SK-N-SH (cell line): ENCODE measurements at regions not wholly inside any gene's neighbourhood (a gene's known extent, or its start where the extent isn't known, plus 50 kb on each side); places are given as distances from the start of the nearest gene placed in this dataset.

Source experiments
- CTCF ChIA-PET: fragments of 300-600, 350-600 bp; formaldehyde crosslinking; extraction: SDS; loops from one replicate; lab custom pipeline; 2021; lab: Yijun Ruan, JAX
- POLR2A ChIA-PET: fragments of 350-600 bp; sonication (Branson Sonifier 250); formaldehyde crosslinking; extraction: SDS; loops from one replicate; lab custom pipeline; 2020; ENCODE audit warnings: antibody characterized with exemption, inconsistent platforms; lab: Yijun Ruan, JAX
- DNase-seq: peaks from one replicate; pipeline ENCODE4 v3.0.0; 2012
- H2AFZ ChIP-seq: fragments of 200-600 bp; sonication (generic); 2 replicates; pipeline ENCODE4 v1.8.1; 2016; ENCODE audit warnings: antibody characterized with exemption, mild to moderate bottlenecking, low read depth
- H3F3A ChIP-seq: fragments of 200-600 bp; sonication (generic); replicated peaks from 2 replicates; pipeline ENCODE3; 2016; ENCODE audit warnings: antibody characterized with exemption, mild to moderate bottlenecking; ENCODE audit not compliant: insufficient read depth
- H3K27ac ChIP-seq, 2 experiments: fragments of 200-500 bp in 1 of 2; fragments of 200-600 bp in 1 of 2; sonication (Bioruptor generic) in 1 of 2; sonication (generic), shearing (Covaris generic) in 1 of 2; 2 replicates each; pipeline versions ENCODE4 v1.5.1 to v1.6.1; 2014 to 2016; ENCODE audit warnings: low read depth in 2 of 2, inconsistent platforms in 1 of 2, low read length in 1 of 2, mild to moderate bottlenecking in 1 of 2, mixed read lengths in 1 of 2
- H3K27me3 ChIP-seq: fragments of 200-600 bp; sonication (generic), shearing (Covaris generic); 2 replicates; pipeline ENCODE4 v1.6.1; 2016; ENCODE audit warnings: mixed run types; ENCODE audit not compliant: insufficient read depth
- H3K36me3 ChIP-seq, 2 experiments: fragments of 200-500 bp in 1 of 2; fragments of 200-600 bp in 1 of 2; sonication (Bioruptor generic) in 1 of 2; sonication (generic) in 1 of 2; replicated peaks in 1 of 2; 2 replicates each; pipeline versions ENCODE3 to v1.5.1; 2014 to 2016; ENCODE audit warnings: low read length in 1 of 2, mild to moderate bottlenecking in 1 of 2; ENCODE audit not compliant: insufficient read depth in 2 of 2, control insufficient read depth in 1 of 2
- H3K4me1 ChIP-seq, 2 experiments: fragments of 200-500 bp in 1 of 2; fragments of 200-600 bp in 1 of 2; sonication (Bioruptor generic) in 1 of 2; sonication (generic), shearing (Covaris generic) in 1 of 2; 2 replicates each; pipeline versions ENCODE4 v1.5.1 to v1.6.1; 2014 to 2016; ENCODE audit warnings: low read depth in 1 of 2, low read length in 1 of 2, mixed run types in 1 of 2; ENCODE audit not compliant: insufficient read depth in 2 of 2, control insufficient read depth in 1 of 2
- H3K4me2 ChIP-seq: fragments of 200-600 bp; sonication (generic), shearing (Covaris generic); 2 replicates; pipeline ENCODE4 v1.6.1; 2017; ENCODE audit warnings: mixed run types
- H3K4me3 ChIP-seq, 2 experiments: fragments of 200-500 bp in 1 of 2; fragments of 200-600 bp in 1 of 2; sonication (Bioruptor generic) in 1 of 2; sonication (generic), shearing (Covaris generic) in 1 of 2; 2 replicates each; pipeline versions ENCODE4 v1.5.1 to v1.8.1; 2014 to 2016; ENCODE audit warnings: low read depth in 2 of 2, inconsistent platforms in 1 of 2, low read length in 1 of 2, mild to moderate bottlenecking in 1 of 2, mixed read lengths in 1 of 2, moderate library complexity in 1 of 2
- H3K79me2 ChIP-seq: fragments of 200-600 bp; sonication (generic); 2 replicates; pipeline ENCODE4 v1.8.1; 2017; ENCODE audit warnings: mild to moderate bottlenecking; ENCODE audit not compliant: insufficient read depth
- H3K9ac ChIP-seq: fragments of 200-600 bp; sonication (generic); 2 replicates; pipeline ENCODE4 v1.6.1; 2017; ENCODE audit warnings: mixed run types
- H3K9me2 ChIP-seq: fragments of 200-600 bp; sonication (generic); 2 replicates; pipeline ENCODE4 v1.6.1; 2017; ENCODE audit warnings: mixed run types
- H3K9me3 ChIP-seq: fragments of 200-600 bp; sonication (generic); 2 replicates; pipeline ENCODE4 v1.6.1; 2017; ENCODE audit warnings: mixed run types, mild to moderate bottlenecking, moderate library complexity
- H4K20me1 ChIP-seq: fragments of 200-600 bp; sonication (generic); 2 replicates; pipeline ENCODE4 v1.6.1; 2017; ENCODE audit warnings: mild to moderate bottlenecking, mixed run types; ENCODE audit not compliant: insufficient read depth
- ELF1 ChIP-seq: IDR thresholded peaks from 2 replicates; pipeline ENCODE4 v1.4.0; 2012
- FOSL2 ChIP-seq: IDR thresholded peaks from 2 replicates; pipeline ENCODE4 v1.4.0; 2012; ENCODE audit warnings: low read depth, mild to moderate bottlenecking, moderate library complexity, borderline replicate concordance
- GABPA ChIP-seq: IDR thresholded peaks from 2 replicates; pipeline ENCODE4 v1.4.0; 2012; ENCODE audit warnings: low read depth, mild to moderate bottlenecking
- GATA2 ChIP-seq: sonication (generic); formaldehyde crosslinking; IDR thresholded peaks from 2 replicates; pipeline ENCODE4 v1.5.0; 2020; ENCODE audit warnings: mild to moderate bottlenecking, missing genetic modification reagents
- JUND ChIP-seq: IDR thresholded peaks from 2 replicates; pipeline ENCODE4 v1.4.0; 2012
- MEF2A ChIP-seq: IDR thresholded peaks from 2 replicates; pipeline ENCODE4 v1.4.0; 2012; ENCODE audit warnings: low read depth, borderline replicate concordance
- MXI1 ChIP-seq: IDR thresholded peaks from 2 replicates; pipeline ENCODE4 v1.6.1; 2012; ENCODE audit warnings: mild to moderate bottlenecking, low read depth, low read length, improper control_type of control experiment
- NFIC ChIP-seq: IDR thresholded peaks from 2 replicates; pipeline ENCODE4 v1.4.0; 2012; ENCODE audit warnings: borderline replicate concordance
- NRF1 ChIP-seq: IDR thresholded peaks from 2 replicates; pipeline ENCODE4 v1.6.1; 2012; ENCODE audit warnings: low read depth, mild to moderate bottlenecking, low read length
- POLR2AphosphoS5 ChIP-seq: IDR thresholded peaks from 2 replicates; pipeline ENCODE4 v1.6.1; 2012; ENCODE audit warnings: low read depth, low read length
- RCOR1 ChIP-seq: fragments of 150-350 bp; IDR thresholded peaks from 2 replicates; pipeline ENCODE4 v1.6.1; 2017; ENCODE audit warnings: antibody characterized with exemption, low read length
- RFX5 ChIP-seq: IDR thresholded peaks from 2 replicates; pipeline ENCODE4 v1.6.1; 2012; ENCODE audit warnings: mild to moderate bottlenecking, improper control_type of control experiment, low read length
- RXRA ChIP-seq: IDR thresholded peaks from 2 replicates; pipeline ENCODE4 v1.4.0; 2012; ENCODE audit warnings: low read depth, mild to moderate bottlenecking, borderline replicate concordance
- SMC3 ChIP-seq: IDR thresholded peaks from 2 replicates; pipeline ENCODE4 v1.6.1; 2012; ENCODE audit warnings: low read depth, low read length, improper control_type of control experiment
- YY1 ChIP-seq: IDR thresholded peaks from 2 replicates; pipeline ENCODE4 v1.4.0; 2012; ENCODE audit warnings: low read depth, mild to moderate bottlenecking
- WGBS: methylation state at CpG from one replicate; pipeline ENCODE4 v1.1.6; 2017; ENCODE audit warnings: low lambda C conversion rate; 5-methylcytosine and 5-hydroxymethylcytosine counted together
- TF ChIP-seq, protein P1 (sequence below): IDR thresholded peaks from 2 replicates; pipeline ENCODE4 v1.4.0; 2012; ENCODE audit warnings: low read depth, borderline replicate concordance
- TF ChIP-seq, protein P2 (sequence below): fragments of 150-350 bp; IDR thresholded peaks from 2 replicates; pipeline ENCODE4 v1.6.1; 2017; ENCODE audit warnings: antibody characterized with exemption, low read length, low read depth, borderline replicate concordance
- TF ChIP-seq, protein P3 (sequence below): fragments of 200-600 bp; sonication (generic); IDR thresholded peaks from 2 replicates; pipeline ENCODE4 v1.6.1; 2017; ENCODE audit warnings: antibody characterized with exemption, mild to moderate bottlenecking, moderate library complexity
- TF ChIP-seq, protein P4 (sequence below): IDR thresholded peaks from 2 replicates; pipeline ENCODE4; 2012
- TF ChIP-seq, protein P5 (sequence below): IDR thresholded peaks from 2 replicates; pipeline ENCODE4 v1.4.0; 2012; ENCODE audit warnings: low read depth

DNA sequence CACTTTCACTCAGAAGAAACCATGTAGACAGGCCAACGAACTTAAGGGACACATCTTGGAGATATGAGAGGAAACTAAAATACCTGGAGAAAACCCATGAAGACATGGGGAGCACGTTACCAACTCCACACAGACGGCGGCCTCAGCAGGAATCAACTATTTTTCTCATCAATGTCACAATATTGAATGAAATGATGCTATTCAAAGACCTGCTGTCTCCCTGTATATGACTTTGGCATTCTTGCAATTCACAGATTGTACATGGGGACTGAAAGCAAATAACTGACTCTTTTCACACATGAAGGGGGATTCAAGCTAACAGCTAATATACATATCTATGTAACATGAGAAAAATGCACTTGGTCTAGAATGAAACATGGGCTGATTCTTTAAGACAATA, 869.0 kb downstream of the NXPH1 start:
- no peaks in the 10 kb centered on the region for H3K4me1 ChIP-seq
- H3K9me2 ChIP-seq: no peaks in the 10 kb centered on the region; the same call in 1 of the 2 replicates
- no peak for DNase-seq
- H3K27ac ChIP-seq: no peak overlapping the region
- no peak overlapping the region for H3K9ac ChIP-seq
- POLR2A ChIA-PET: no interaction called here
- no peaks in the 10 kb centered on the region for H3K9me3 ChIP-seq
- no peak overlapping the region for H2AFZ ChIP-seq
- H3K27me3 ChIP-seq: no peaks in the 10 kb centered on the region
- no peaks in the 10 kb centered on the region for H4K20me1 ChIP-seq
- CTCF ChIA-PET: no interaction called here
- no peaks in the 10 kb centered on the region for H3K36me3 ChIP-seq
- H3K79me2 ChIP-seq: no peaks in the 10 kb centered on the region
- H3K4me3 ChIP-seq: no peak overlapping the region
- TF ChIP-seq RFX5: no peak
- no peak for TF ChIP-seq SMC3
- no peak for TF ChIP-seq POLR2AphosphoS5
- TF ChIP-seq, protein P1, sequence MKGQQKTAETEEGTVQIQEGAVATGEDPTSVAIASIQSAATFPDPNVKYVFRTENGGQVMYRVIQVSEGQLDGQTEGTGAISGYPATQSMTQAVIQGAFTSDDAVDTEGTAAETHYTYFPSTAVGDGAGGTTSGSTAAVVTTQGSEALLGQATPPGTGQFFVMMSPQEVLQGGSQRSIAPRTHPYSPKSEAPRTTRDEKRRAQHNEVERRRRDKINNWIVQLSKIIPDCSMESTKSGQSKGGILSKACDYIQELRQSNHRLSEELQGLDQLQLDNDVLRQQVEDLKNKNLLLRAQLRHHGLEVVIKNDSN: no peak
- no peak for TF ChIP-seq MXI1
- no peak for TF ChIP-seq GATA2 (CRISPR knock-in tag)
- WGBS: 43% methylated on average over 4 of the region's 4 CpGs
- H3F3A ChIP-seq: no peaks in the 10 kb centered on the region
- H3K4me2 ChIP-seq: no peak overlapping the region

DNA sequence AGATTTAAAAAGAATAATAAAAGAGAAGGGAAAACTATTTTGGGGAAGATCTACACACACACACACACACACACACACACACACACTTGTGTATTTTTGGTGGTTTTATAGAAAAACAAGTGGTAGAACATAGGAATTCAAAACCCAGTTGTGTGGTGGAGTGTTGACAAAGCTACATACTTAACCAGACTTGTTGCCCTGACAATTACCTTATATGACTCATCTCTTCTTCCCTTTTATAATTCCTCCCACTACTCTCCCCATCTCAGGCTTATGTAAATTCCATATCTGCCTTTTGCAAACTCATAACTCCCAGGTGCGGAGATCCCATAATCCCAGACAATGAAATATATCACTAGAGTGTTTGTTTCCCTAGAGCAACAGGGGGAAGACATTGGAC, 873.7 kb downstream of the NXPH1 start:
- H4K20me1 ChIP-seq: no peaks in the 10 kb centered on the region
- no peak overlapping the region for H3K9ac ChIP-seq
- no peak overlapping the region for H3K4me2 ChIP-seq
- H2AFZ ChIP-seq: no peak overlapping the region
- H3K36me3 ChIP-seq: no peaks in the 10 kb centered on the region
- no peak overlapping the region for H3K4me3 ChIP-seq
- 47% methylated on average over 1 of the region's 1 CpG for WGBS
- H3F3A ChIP-seq: no peaks in the 10 kb centered on the region
- no peaks in the 10 kb centered on the region for H3K9me3 ChIP-seq
- H3K27me3 ChIP-seq: no peaks in the 10 kb centered on the region
- CTCF ChIA-PET: no interaction called here
- H3K9me2 ChIP-seq: 0 out of 2 replicates have a peak, but pooled peaks cover 6% of the 10 kb centered on the region
- POLR2A ChIA-PET: no interaction called here
- H3K79me2 ChIP-seq: no peaks in the 10 kb centered on the region
- no peaks in the 10 kb centered on the region for H3K4me1 ChIP-seq
- no peak for DNase-seq
- no peak overlapping the region for H3K27ac ChIP-seq
- TF ChIP-seq GATA2 (CRISPR knock-in tag) (no peak), NRF1 (no peak), YY1 (no peak), MEF2A (no peak), FOSL2 (no peak), GABPA (no peak), RCOR1 (no peak), POLR2AphosphoS5 (no peak), RFX5 (no peak), RXRA (no peak), NFIC (no peak), ELF1 (no peak), SMC3 (no peak), JUND (no peak)
- TF ChIP-seq, protein P2, sequence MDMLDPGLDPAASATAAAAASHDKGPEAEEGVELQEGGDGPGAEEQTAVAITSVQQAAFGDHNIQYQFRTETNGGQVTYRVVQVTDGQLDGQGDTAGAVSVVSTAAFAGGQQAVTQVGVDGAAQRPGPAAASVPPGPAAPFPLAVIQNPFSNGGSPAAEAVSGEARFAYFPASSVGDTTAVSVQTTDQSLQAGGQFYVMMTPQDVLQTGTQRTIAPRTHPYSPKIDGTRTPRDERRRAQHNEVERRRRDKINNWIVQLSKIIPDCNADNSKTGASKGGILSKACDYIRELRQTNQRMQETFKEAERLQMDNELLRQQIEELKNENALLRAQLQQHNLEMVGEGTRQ: no peak
- TF ChIP-seq, protein P3, sequence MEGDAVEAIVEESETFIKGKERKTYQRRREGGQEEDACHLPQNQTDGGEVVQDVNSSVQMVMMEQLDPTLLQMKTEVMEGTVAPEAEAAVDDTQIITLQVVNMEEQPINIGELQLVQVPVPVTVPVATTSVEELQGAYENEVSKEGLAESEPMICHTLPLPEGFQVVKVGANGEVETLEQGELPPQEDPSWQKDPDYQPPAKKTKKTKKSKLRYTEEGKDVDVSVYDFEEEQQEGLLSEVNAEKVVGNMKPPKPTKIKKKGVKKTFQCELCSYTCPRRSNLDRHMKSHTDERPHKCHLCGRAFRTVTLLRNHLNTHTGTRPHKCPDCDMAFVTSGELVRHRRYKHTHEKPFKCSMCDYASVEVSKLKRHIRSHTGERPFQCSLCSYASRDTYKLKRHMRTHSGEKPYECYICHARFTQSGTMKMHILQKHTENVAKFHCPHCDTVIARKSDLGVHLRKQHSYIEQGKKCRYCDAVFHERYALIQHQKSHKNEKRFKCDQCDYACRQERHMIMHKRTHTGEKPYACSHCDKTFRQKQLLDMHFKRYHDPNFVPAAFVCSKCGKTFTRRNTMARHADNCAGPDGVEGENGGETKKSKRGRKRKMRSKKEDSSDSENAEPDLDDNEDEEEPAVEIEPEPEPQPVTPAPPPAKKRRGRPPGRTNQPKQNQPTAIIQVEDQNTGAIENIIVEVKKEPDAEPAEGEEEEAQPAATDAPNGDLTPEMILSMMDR: no peak
- TF ChIP-seq, protein P4, sequence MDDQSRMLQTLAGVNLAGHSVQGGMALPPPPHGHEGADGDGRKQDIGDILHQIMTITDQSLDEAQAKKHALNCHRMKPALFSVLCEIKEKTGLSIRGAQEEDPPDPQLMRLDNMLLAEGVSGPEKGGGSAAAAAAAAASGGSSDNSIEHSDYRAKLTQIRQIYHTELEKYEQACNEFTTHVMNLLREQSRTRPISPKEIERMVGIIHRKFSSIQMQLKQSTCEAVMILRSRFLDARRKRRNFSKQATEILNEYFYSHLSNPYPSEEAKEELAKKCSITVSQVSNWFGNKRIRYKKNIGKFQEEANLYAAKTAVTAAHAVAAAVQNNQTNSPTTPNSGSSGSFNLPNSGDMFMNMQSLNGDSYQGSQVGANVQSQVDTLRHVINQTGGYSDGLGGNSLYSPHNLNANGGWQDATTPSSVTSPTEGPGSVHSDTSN: no peak
- TF ChIP-seq, protein P5, sequence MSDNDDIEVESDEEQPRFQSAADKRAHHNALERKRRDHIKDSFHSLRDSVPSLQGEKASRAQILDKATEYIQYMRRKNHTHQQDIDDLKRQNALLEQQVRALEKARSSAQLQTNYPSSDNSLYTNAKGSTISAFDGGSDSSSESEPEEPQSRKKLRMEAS: no peak
